OCI-LY7 (cell line): ENCODE measurements at regions not wholly inside any gene's neighbourhood (a gene's known extent, or its start where the extent isn't known, plus 50 kb on each side); places are given as distances from the start of the nearest gene placed in this dataset.

Experiments
- BruUV-seq: library from RNA; stranded (reverse); fragments of 400-500 nt; replicated peaks from 2 replicates; lab custom pipeline; 2021; lab: Mats Ljungman, UMichigan
- CTCF ChIA-PET: fragments of 300-600 bp; sonication (Branson Sonifier 250); formaldehyde crosslinking; loops from one replicate; lab custom pipeline; 2022; ENCODE audit warnings: antibody characterized with exemption; ENCODE audit not compliant: unreplicated experiment; lab: Charles Lee
- POLR2A ChIA-PET: fragments of 300-600 bp; sonication (Branson Sonifier 250); formaldehyde crosslinking; loops from one replicate; lab custom pipeline; 2022; ENCODE audit warnings: antibody characterized with exemption; lab: Charles Lee
- DNase-seq: peaks from one replicate; pipeline ENCODE4 v3.0.0-alpha.2; 2015; ENCODE audit warnings: low spot score
- H2AFZ ChIP-seq: fragments of 200-600 bp; sonication (generic), shearing (Covaris generic); 2 replicates; pipeline ENCODE4 v1.6.1; 2014; ENCODE audit warnings: mild to moderate bottlenecking, antibody characterized with exemption, low read length, moderate library complexity
- H3K27ac ChIP-seq: fragments of 200-600 bp; sonication (generic); 2 replicates; pipeline ENCODE4 v1.5.1; 2014; ENCODE audit warnings: mixed run types, low read depth, mild to moderate bottlenecking, moderate library complexity, low read length, inconsistent platforms; ENCODE audit not compliant: poor library complexity, severe bottlenecking
- H3K36me3 ChIP-seq: fragments of 200-600 bp; sonication (generic); 2 replicates; pipeline ENCODE4 v1.6.1; 2014; ENCODE audit warnings: mild to moderate bottlenecking, antibody characterized with exemption, low read length, moderate library complexity, mixed read lengths; ENCODE audit not compliant: insufficient read depth
- H3K4me1 ChIP-seq: fragments of 200-600 bp; sonication (generic); 2 replicates; pipeline ENCODE4 v1.5.1; 2014; ENCODE audit warnings: mild to moderate bottlenecking, low read length; ENCODE audit not compliant: insufficient read depth, poor library complexity, severe bottlenecking
- H3K4me2 ChIP-seq: fragments of 200-600 bp; sonication (generic); 2 replicates; pipeline ENCODE4 v1.6.1; 2014; ENCODE audit warnings: mild to moderate bottlenecking, low read length
- H3K4me3 ChIP-seq: fragments of 200-600 bp; sonication (generic); 2 replicates; pipeline ENCODE4 v1.5.1; 2014; ENCODE audit warnings: mild to moderate bottlenecking, low read depth, low read length; ENCODE audit not compliant: poor library complexity, severe bottlenecking
- H3K79me2 ChIP-seq: fragments of 200-600 bp; sonication (generic); 2 replicates; pipeline ENCODE4 v1.6.1; 2016; ENCODE audit warnings: low read depth, mild to moderate bottlenecking, low read length, moderate library complexity, mixed read lengths; ENCODE audit not compliant: insufficient read depth
- H3K9me2 ChIP-seq: fragments of 200-600 bp; sonication (generic); 2 replicates; pipeline ENCODE4 v1.6.1; 2016; ENCODE audit warnings: mild to moderate bottlenecking, low read length, mixed read lengths; ENCODE audit not compliant: insufficient read depth
- H3K9me3 ChIP-seq: fragments of 200-600 bp; sonication (generic); 2 replicates; pipeline ENCODE4 v1.6.1; 2014; ENCODE audit warnings: mild to moderate bottlenecking, mixed run types, low read length, mixed read lengths
- H4K20me1 ChIP-seq: fragments of 200-600 bp; sonication (generic); 2 replicates; pipeline ENCODE4 v1.6.1; 2014; ENCODE audit warnings: mild to moderate bottlenecking, antibody characterized with exemption, low read length, moderate library complexity, mixed read lengths; ENCODE audit not compliant: insufficient read depth
- CTCF ChIP-seq: fragments of 200-600 bp; sonication (generic); conservative IDR thresholded peaks from 2 replicates; pipeline ENCODE4 v1.5.1; 2014; ENCODE audit warnings: mild to moderate bottlenecking, antibody characterized with exemption, low read length, moderate library complexity, mixed read lengths
- EZH2phosphoT487 ChIP-seq: fragments of 200-600 bp; sonication (generic); IDR thresholded peaks from 2 replicates; pipeline ENCODE4 v1.6.1; 2018; ENCODE audit warnings: low read depth, borderline replicate concordance, mild to moderate bottlenecking, mixed run types, antibody characterized with exemption, low read length, moderate library complexity, mixed read lengths
- intact Hi-C: fragments of 100-400 bp; cut with micrococcal nuclease; formaldehyde crosslinking; loops from one replicate; pipeline ENCODE4 v1.10.0; 2022; ENCODE audit not compliant: unreplicated experiment

DNA sequence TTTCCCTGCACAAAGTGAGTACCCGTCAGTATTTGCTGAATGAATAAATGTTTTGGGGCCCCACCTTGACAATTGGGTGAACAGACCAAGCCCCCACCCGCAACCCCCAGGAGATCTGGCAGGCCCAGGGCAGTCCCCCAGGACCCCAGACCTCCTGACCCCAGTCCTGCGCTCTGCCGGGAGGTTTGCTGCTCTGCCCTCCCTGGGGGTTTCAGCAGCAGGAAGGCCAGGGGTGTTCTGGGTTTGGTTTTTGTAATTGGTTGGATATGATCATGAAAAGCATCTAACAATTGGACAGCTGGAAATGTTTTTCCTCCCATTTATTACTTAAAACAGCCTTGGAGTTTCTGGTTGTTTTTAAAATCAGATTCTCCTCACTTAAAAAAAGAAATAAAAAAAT is 193.8 kb downstream of the URI1 start:
- no peaks in the 10 kb centered on the region for H3K9me3 ChIP-seq
- intact Hi-C loops: no loop called here
- CTCF ChIA-PET: no interaction called here
- no peaks in the 10 kb centered on the region for H4K20me1 ChIP-seq
- POLR2A ChIA-PET: no interaction called here
- H3K79me2 ChIP-seq: no peaks in the 10 kb centered on the region
- H3K9me2 ChIP-seq: no peaks in the 10 kb centered on the region
- no peak for DNase-seq
- BruUV-seq: no TSS peak
- no peaks in the 10 kb centered on the region for H3K36me3 ChIP-seq
- H3K4me2 ChIP-seq: no peak overlapping the region
- H3K27ac ChIP-seq: no peak overlapping the region
- no peaks in the 10 kb centered on the region for H3K4me1 ChIP-seq
- TF ChIP-seq EZH2phosphoT487 (no peak), CTCF (no peak)
- no peak overlapping the region for H2AFZ ChIP-seq
- H3K4me3 ChIP-seq: no peak overlapping the region

DNA sequence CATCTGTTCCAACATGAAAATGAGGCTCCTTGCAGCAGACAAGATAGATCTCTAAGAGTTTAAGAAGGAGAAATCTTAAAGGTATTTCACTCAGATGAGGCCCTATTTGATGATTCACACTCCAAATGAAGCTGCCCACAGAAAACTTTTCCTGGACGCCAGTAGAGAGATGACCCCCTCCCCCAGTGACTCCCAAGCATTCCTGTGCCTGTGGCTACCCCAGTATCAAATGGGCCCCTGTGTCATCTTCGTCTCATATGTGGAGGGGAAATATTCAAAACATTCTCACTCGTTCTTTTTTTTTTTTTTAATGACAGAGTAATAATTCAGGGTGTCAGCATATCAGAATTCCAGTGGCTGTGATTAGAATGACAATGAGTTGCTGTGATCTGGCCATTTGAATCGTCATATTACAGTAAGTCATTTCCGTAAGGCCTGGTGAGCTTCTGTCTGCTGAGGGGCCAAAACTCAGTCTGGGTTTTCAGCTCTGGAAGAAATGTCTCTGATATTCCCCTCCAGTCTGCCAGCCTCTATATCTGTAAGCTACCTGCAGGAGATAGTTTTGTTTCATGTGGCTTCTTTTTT is 194.7 kb downstream of the URI1 start:
- no TSS peak for BruUV-seq
- ChIA-PET CTCF (no interaction called here), POLR2A (no interaction called here)
- Histone ChIP-seq H3K27ac (no peak overlapping the region), H3K4me3 (no peak overlapping the region), H3K4me1 (no peaks in the 10 kb centered on the region), H3K9me3 (no peaks in the 10 kb centered on the region), H3K9me2 (no peaks in the 10 kb centered on the region), H3K36me3 (no peaks in the 10 kb centered on the region), H3K79me2 (no peaks in the 10 kb centered on the region), H3K4me2 (no peak overlapping the region), H2AFZ (no peak overlapping the region), H4K20me1 (no peaks in the 10 kb centered on the region)
- intact Hi-C loops: no loop called here
- DNase-seq: no peak
- TF ChIP-seq EZH2phosphoT487 (no peak), CTCF (no peak)

GRCh38 chr19:30137747-30138146 is 195.7 kb downstream of the URI1 start:
- intact Hi-C loops: no loop called here
- H3K9me3 ChIP-seq: no peaks in the 10 kb centered on the region
- no peak for DNase-seq
- H3K4me2 ChIP-seq: no peak overlapping the region
- H3K4me1 ChIP-seq: no peaks in the 10 kb centered on the region
- no TSS peak for BruUV-seq
- H3K36me3 ChIP-seq: no peaks in the 10 kb centered on the region
- CTCF ChIA-PET: no interaction called here
- no peaks in the 10 kb centered on the region for H3K79me2 ChIP-seq
- H2AFZ ChIP-seq: no peak overlapping the region
- no peak overlapping the region for H3K4me3 ChIP-seq
- H4K20me1 ChIP-seq: no peaks in the 10 kb centered on the region
- TF ChIP-seq EZH2phosphoT487: no peak
- TF ChIP-seq CTCF: no peak
- no peaks in the 10 kb centered on the region for H3K9me2 ChIP-seq
- POLR2A ChIA-PET: no interaction called here
- no peak overlapping the region for H3K27ac ChIP-seq
